PC-9 (cell line): ENCODE measurements at regions not wholly inside any gene's neighbourhood (a gene's known extent, or its start where the extent isn't known, plus 50 kb on each side); places are given as distances from the start of the nearest gene placed in this dataset.

Experiments used
- BruUV-seq: library from RNA; stranded (reverse); fragments of 400-500 nt; replicated peaks from 2 replicates; lab custom pipeline; 2021; lab: Mats Ljungman, UMichigan
- CTCF ChIA-PET: fragments of 300-600 bp; sonication (Branson Sonifier 250); formaldehyde crosslinking; loops from one replicate; lab custom pipeline; 2022; ENCODE audit warnings: antibody characterized with exemption; lab: Charles Lee
- POLR2A ChIA-PET: fragments of 300-600 bp; sonication (Branson Sonifier 250); formaldehyde crosslinking; loops from one replicate; lab custom pipeline; 2022; ENCODE audit warnings: antibody characterized with exemption; ENCODE audit not compliant: unreplicated experiment; lab: Charles Lee
- DNase-seq, 2 experiments: peaks; one replicate each; pipeline versions ENCODE4 v3.0.0 to v3.0.0-alpha.2; 2015 to 2022; ENCODE audit warnings: mixed read lengths in 1 of 2
- H2AFZ ChIP-seq: fragments of 200-600 bp; sonication (generic); 2 replicates; pipeline ENCODE4 v1.8.1; 2017; ENCODE audit warnings: antibody characterized with exemption
- H3F3A ChIP-seq: fragments of 200-600 bp; sonication (generic); 2 replicates; pipeline ENCODE4 v1.8.1; 2017; ENCODE audit warnings: antibody characterized with exemption, mild to moderate bottlenecking, low read depth; ENCODE audit not compliant: insufficient read depth
- H3K27ac ChIP-seq: fragments of 200-600 bp; sonication (generic); 2 replicates; pipeline ENCODE4 v1.6.1; 2016; ENCODE audit warnings: mixed run types
- H3K27me3 ChIP-seq: fragments of 200-600 bp; sonication (generic); 2 replicates; pipeline ENCODE4 v1.6.1; 2016; ENCODE audit warnings: low read depth, mixed run types; ENCODE audit not compliant: insufficient read depth
- H3K36me3 ChIP-seq: fragments of 200-600 bp; sonication (generic); 2 replicates; pipeline ENCODE4 v1.6.1; 2016; ENCODE audit warnings: low read depth, mixed run types
- H3K4me1 ChIP-seq: fragments of 200-600 bp; sonication (generic); replicated peaks from 2 replicates; pipeline ENCODE4 v1.6.1; 2016; ENCODE audit warnings: mixed run types; ENCODE audit not compliant: insufficient read depth
- H3K4me2 ChIP-seq: fragments of 200-600 bp; sonication (generic); 2 replicates; pipeline ENCODE4 v1.6.1; 2017; ENCODE audit warnings: mixed run types
- H3K4me3 ChIP-seq: fragments of 200-600 bp; sonication (generic); 2 replicates; pipeline ENCODE4 v1.6.1; 2016; ENCODE audit warnings: mixed run types
- H3K79me2 ChIP-seq: fragments of 200-600 bp; sonication (generic); 2 replicates; pipeline ENCODE4 v1.6.1; 2017; ENCODE audit warnings: low read depth, mixed run types
- H3K9me2 ChIP-seq: fragments of 200-600 bp; sonication (generic); 2 replicates; pipeline ENCODE4 v1.8.1; 2017; ENCODE audit warnings: mild to moderate bottlenecking; ENCODE audit not compliant: insufficient read depth
- H3K9me3 ChIP-seq: fragments of 200-600 bp; sonication (generic); 2 replicates; pipeline ENCODE4 v1.8.1; 2016; ENCODE audit warnings: low read depth; ENCODE audit not compliant: insufficient read depth
- H4K20me1 ChIP-seq: fragments of 200-600 bp; sonication (generic); 2 replicates; pipeline ENCODE4 v1.8.1; 2017; ENCODE audit not compliant: insufficient read depth
- EZH2 ChIP-seq: fragments of 200-600 bp; sonication (generic); IDR thresholded peaks from 2 replicates; pipeline ENCODE4 v1.8.0; 2017; ENCODE audit warnings: antibody characterized with exemption, low read depth
- intact Hi-C: fragments of 100-400 bp; cut with micrococcal nuclease; formaldehyde crosslinking; loops from one replicate; pipeline ENCODE4 v1.10.0; 2022; ENCODE audit not compliant: unreplicated experiment
- TF ChIP-seq, protein P1 (sequence below): fragments of 200-600 bp; sonication (generic); conservative IDR thresholded peaks from 2 replicates; pipeline ENCODE4 v1.6.1; 2017; ENCODE audit warnings: mixed run types, antibody characterized with exemption, mild to moderate bottlenecking, moderate library complexity

- Histone ChIP-seq H2AFZ (no peak overlapping the region), H3K27me3 (no peaks in the 10 kb centered on the region), H4K20me1 (no peaks in the 10 kb centered on the region), H3K4me3 (no peak overlapping the region), H3K9me3 (no peaks in the 10 kb centered on the region), H3K4me1 (no peaks in the 10 kb centered on the region), H3F3A (no peaks in the 10 kb centered on the region), H3K36me3 (no peaks in the 10 kb centered on the region), H3K79me2 (no peaks in the 10 kb centered on the region), H3K27ac (no peak overlapping the region), H3K4me2 (no peak overlapping the region), H3K9me2 (no peaks in the 10 kb centered on the region)
- TF ChIP-seq EZH2, result no peak
- TF ChIP-seq, protein P1, sequence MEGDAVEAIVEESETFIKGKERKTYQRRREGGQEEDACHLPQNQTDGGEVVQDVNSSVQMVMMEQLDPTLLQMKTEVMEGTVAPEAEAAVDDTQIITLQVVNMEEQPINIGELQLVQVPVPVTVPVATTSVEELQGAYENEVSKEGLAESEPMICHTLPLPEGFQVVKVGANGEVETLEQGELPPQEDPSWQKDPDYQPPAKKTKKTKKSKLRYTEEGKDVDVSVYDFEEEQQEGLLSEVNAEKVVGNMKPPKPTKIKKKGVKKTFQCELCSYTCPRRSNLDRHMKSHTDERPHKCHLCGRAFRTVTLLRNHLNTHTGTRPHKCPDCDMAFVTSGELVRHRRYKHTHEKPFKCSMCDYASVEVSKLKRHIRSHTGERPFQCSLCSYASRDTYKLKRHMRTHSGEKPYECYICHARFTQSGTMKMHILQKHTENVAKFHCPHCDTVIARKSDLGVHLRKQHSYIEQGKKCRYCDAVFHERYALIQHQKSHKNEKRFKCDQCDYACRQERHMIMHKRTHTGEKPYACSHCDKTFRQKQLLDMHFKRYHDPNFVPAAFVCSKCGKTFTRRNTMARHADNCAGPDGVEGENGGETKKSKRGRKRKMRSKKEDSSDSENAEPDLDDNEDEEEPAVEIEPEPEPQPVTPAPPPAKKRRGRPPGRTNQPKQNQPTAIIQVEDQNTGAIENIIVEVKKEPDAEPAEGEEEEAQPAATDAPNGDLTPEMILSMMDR, result no peak
- DNase-seq, result no peak
- no TSS peak for BruUV-seq
- CTCF ChIA-PET, result no interaction called here
- POLR2A ChIA-PET, result no interaction called here
- intact Hi-C loops, result no loop called here
These were observed 880.8 kb upstream of the SLC35B3 start for GRCh38 chr6:9315966-9316650.

GRCh38 chr6:9308284-9308683, 872.9 kb upstream of the SLC35B3 start:
- no peak for TF ChIP-seq EZH2
- TF ChIP-seq, protein P1, result no peak

GRCh38 chr6:9307786-9308185, 872.4 kb upstream of the SLC35B3 start:
- no peaks in the 10 kb centered on the region for H3K9me2 ChIP-seq
- no peak for TF ChIP-seq EZH2
- TF ChIP-seq, protein P1, result no peak
- no peaks in the 10 kb centered on the region for H3F3A ChIP-seq
- H4K20me1 ChIP-seq, result no peaks in the 10 kb centered on the region
- CTCF ChIA-PET, result no interaction called here
- H3K79me2 ChIP-seq, result no peaks in the 10 kb centered on the region
- DNase-seq, result no peak
- no peaks in the 10 kb centered on the region for H3K9me3 ChIP-seq
- POLR2A ChIA-PET, result no interaction called here
- no peak overlapping the region for H2AFZ ChIP-seq
- H3K36me3 ChIP-seq, result no peaks in the 10 kb centered on the region
- H3K27ac ChIP-seq, result no peak overlapping the region
- BruUV-seq, result no TSS peak
- H3K4me2 ChIP-seq, result no peak overlapping the region
- intact Hi-C loops, result no loop called here
- no peaks in the 10 kb centered on the region for H3K4me1 ChIP-seq
- no peak overlapping the region for H3K4me3 ChIP-seq
- no peaks in the 10 kb centered on the region for H3K27me3 ChIP-seq

More at GRCh38 chr6:9308284-9308683, 872.9 kb upstream of the SLC35B3 start:
- no peaks in the 10 kb centered on the region for H3K79me2 ChIP-seq
- POLR2A ChIA-PET, result no interaction called here
- H3K9me2 ChIP-seq, result no peaks in the 10 kb centered on the region
- no peaks in the 10 kb centered on the region for H3F3A ChIP-seq
- intact Hi-C loops, result no loop called here
- DNase-seq, result no peak
- H3K4me2 ChIP-seq, result no peak overlapping the region
- H2AFZ ChIP-seq, result 0 out of 2 replicates have a peak overlapping the region, but pooled peaks have one; percentile 27
- CTCF ChIA-PET, result no interaction called here
- no peaks in the 10 kb centered on the region for H3K4me1 ChIP-seq
- H3K36me3 ChIP-seq, result no peaks in the 10 kb centered on the region
- no peaks in the 10 kb centered on the region for H3K27me3 ChIP-seq
- no TSS peak for BruUV-seq
- H3K4me3 ChIP-seq, result no peak overlapping the region
- H3K27ac ChIP-seq, result no peak overlapping the region
- H4K20me1 ChIP-seq, result no peaks in the 10 kb centered on the region
- H3K9me3 ChIP-seq, result no peaks in the 10 kb centered on the region
